HUES64 (cell line): ENCODE measurements at regions not wholly inside any gene's neighbourhood (a gene's known extent, or its start where the extent isn't known, plus 50 kb on each side); places are given as distances from the start of the nearest gene placed in this dataset.
"Not testable (repeated sequence)": the region's sequence is repeated elsewhere in the genome, so short reads cannot be mapped to it uniquely, and the experiment has no call there.

ENCODE experiments used
- H3K27ac ChIP-seq: 2 replicates; pipeline ENCODE4 v1.7.0; 2013; ENCODE audit warnings: low read depth, low read length, inconsistent platforms
- H3K27me3 ChIP-seq: 2 replicates; pipeline ENCODE4 v1.6.1; 2013; ENCODE audit warnings: mild to moderate bottlenecking, low read length; ENCODE audit not compliant: insufficient read depth
- H3K36me3 ChIP-seq: 2 replicates; pipeline ENCODE4 v1.6.1; 2013; ENCODE audit warnings: mild to moderate bottlenecking, low read length; ENCODE audit not compliant: insufficient read depth
- H3K4me1 ChIP-seq: 2 replicates; pipeline ENCODE4 v1.6.1; 2013; ENCODE audit warnings: mild to moderate bottlenecking, low read length, moderate library complexity; ENCODE audit not compliant: insufficient read depth
- H3K4me3 ChIP-seq: 2 replicates; pipeline ENCODE4 v1.5.1; 2013; ENCODE audit warnings: mild to moderate bottlenecking, low read length, moderate library complexity
- H3K9ac ChIP-seq: 2 replicates; pipeline ENCODE4 v1.6.1; 2013; ENCODE audit warnings: mild to moderate bottlenecking, low read depth, low read length
- H3K9me3 ChIP-seq: 2 replicates; pipeline ENCODE4 v1.6.1; 2013; ENCODE audit warnings: low read depth, low read length; ENCODE audit not compliant: insufficient read depth
- WGBS: fragments of 150-250, 120-280 bp; methylation state at CpG from one replicate; pipeline ENCODE4 v1.1.7; 2013; ENCODE audit warnings: missing lambda C conversion rate; 5-methylcytosine and 5-hydroxymethylcytosine counted together

GRCh38 chr3:163698221-163698620 is 1380.1 kb downstream of the SI start:
- WGBS = 75% methylated on average over 5 of the region's 5 CpGs
- not testable (repeated sequence) for H3K9me3 ChIP-seq, H3K27ac ChIP-seq

GRCh38 chr3:163692494-163692893 is 1385.8 kb downstream of the SI start:
- Histone ChIP-seq H3K36me3 (no peaks in the 10 kb centered on the region), H3K4me1 (no peaks in the 10 kb centered on the region), H3K9ac (no peak overlapping the region), H3K4me3 (no peak overlapping the region), H3K27me3 (no peaks in the 10 kb centered on the region), H3K27ac (no peak overlapping the region), H3K9me3 (peaks cover 26% of the 10 kb centered on the region)
- 95% methylated on average over 1 of the region's 1 CpG for WGBS

More at GRCh38 chr3:163698221-163698620, 1380.1 kb downstream of the SI start:
- H3K27me3 ChIP-seq, H3K4me1 ChIP-seq, H3K9ac ChIP-seq, H3K4me3 ChIP-seq, H3K36me3 ChIP-seq: not testable (repeated sequence)

GRCh38 chr3:163684651-163685050 is 1393.6 kb downstream of the SI start:
- H3K27me3 ChIP-seq = no peaks in the 10 kb centered on the region
- H3K4me1 ChIP-seq = no peaks in the 10 kb centered on the region
- H3K9me3 ChIP-seq = peaks cover 18% of the 10 kb centered on the region
- 94% methylated on average over 2 of the region's 2 CpGs for WGBS
- H3K27ac ChIP-seq = no peak overlapping the region
- H3K9ac ChIP-seq = no peak overlapping the region
- no peak overlapping the region for H3K4me3 ChIP-seq
- H3K36me3 ChIP-seq = no peaks in the 10 kb centered on the region

- no peak overlapping the region for H3K9ac ChIP-seq
- H3K36me3 ChIP-seq = no peaks in the 10 kb centered on the region
- no peak overlapping the region for H3K27ac ChIP-seq
- H3K4me1 ChIP-seq = no peaks in the 10 kb centered on the region
- H3K4me3 ChIP-seq = no peak overlapping the region
- H3K27me3 ChIP-seq = no peaks in the 10 kb centered on the region
- no peaks in the 10 kb centered on the region for H3K9me3 ChIP-seq
Measured at GRCh38 chr3:163672954-163673353, 1405.3 kb downstream of the SI start.

- 92% methylated on average over 3 of the region's 3 CpGs for WGBS
- Histone ChIP-seq H3K36me3 (no peaks in the 10 kb centered on the region), H3K4me3 (no peak overlapping the region), H3K9me3 (no peaks in the 10 kb centered on the region), H3K4me1 (no peaks in the 10 kb centered on the region), H3K27me3 (no peaks in the 10 kb centered on the region), H3K9ac (no peak overlapping the region), H3K27ac (no peak overlapping the region)
Measured at GRCh38 chr3:163671201-163671600, 1407.1 kb downstream of the SI start.

GRCh38 chr3:163664466-163664865 is 1413.8 kb downstream of the SI start:
- WGBS = 95% methylated on average over 2 of the region's 2 CpGs
- Histone ChIP-seq H3K27me3 (no peaks in the 10 kb centered on the region), H3K9ac (no peak overlapping the region), H3K9me3 (no peaks in the 10 kb centered on the region), H3K36me3 (no peaks in the 10 kb centered on the region), H3K4me3 (no peak overlapping the region), H3K27ac (no peak overlapping the region), H3K4me1 (no peaks in the 10 kb centered on the region)

GRCh38 chr3:163657088-163657487 is 1421.2 kb downstream of the SI start:
- Histone ChIP-seq H3K27ac (no peak overlapping the region), H3K4me1 (no peaks in the 10 kb centered on the region), H3K9ac (no peak overlapping the region), H3K36me3 (no peaks in the 10 kb centered on the region), H3K9me3 (no peaks in the 10 kb centered on the region), H3K27me3 (no peaks in the 10 kb centered on the region), H3K4me3 (no peak overlapping the region)
- WGBS = 100% methylated on average over 1 of the region's 2 CpGs

GRCh38 chr3:163655021-163655420 is 1423.3 kb downstream of the SI start:
- Histone ChIP-seq H3K9me3 (no peaks in the 10 kb centered on the region), H3K4me1 (no peaks in the 10 kb centered on the region), H3K4me3 (no peak overlapping the region), H3K36me3 (no peaks in the 10 kb centered on the region), H3K27me3 (no peaks in the 10 kb centered on the region), H3K27ac (no peak overlapping the region), H3K9ac (no peak overlapping the region)
- WGBS = 97% methylated on average over 11 of the region's 11 CpGs

- Histone ChIP-seq H3K27me3 (no peaks in the 10 kb centered on the region), H3K4me3 (no peak overlapping the region), H3K9ac (no peak overlapping the region), H3K36me3 (no peaks in the 10 kb centered on the region), H3K27ac (no peak overlapping the region), H3K4me1 (no peaks in the 10 kb centered on the region), H3K9me3 (no peaks in the 10 kb centered on the region)
- 100% methylated on average over 2 of the region's 3 CpGs for WGBS
Measured at GRCh38 chr3:163644172-163644571, 1434.1 kb downstream of the SI start.

- WGBS = 92% methylated on average over 5 of the region's 5 CpGs
- no peaks in the 10 kb centered on the region for H3K9me3 ChIP-seq
- no peak overlapping the region for H3K9ac ChIP-seq
- H3K27ac ChIP-seq = no peak overlapping the region
- H3K4me3 ChIP-seq = no peak overlapping the region
- H3K4me1 ChIP-seq = no peaks in the 10 kb centered on the region
- H3K27me3 ChIP-seq = no peaks in the 10 kb centered on the region
- H3K36me3 ChIP-seq = no peaks in the 10 kb centered on the region
Measured at GRCh38 chr3:163632722-163633121, 1445.6 kb downstream of the SI start.

GRCh38 chr3:163626753-163627152 is 1451.5 kb downstream of the SI start:
- H3K27me3 ChIP-seq = no peaks in the 10 kb centered on the region
- no peaks in the 10 kb centered on the region for H3K9me3 ChIP-seq
- no peak overlapping the region for H3K4me3 ChIP-seq
- no peaks in the 10 kb centered on the region for H3K36me3 ChIP-seq
- no peak overlapping the region for H3K27ac ChIP-seq
- H3K4me1 ChIP-seq = no peaks in the 10 kb centered on the region
- no peak overlapping the region for H3K9ac ChIP-seq
- WGBS = 97% methylated on average over 3 of the region's 3 CpGs

- no peaks in the 10 kb centered on the region for H3K36me3 ChIP-seq
- H3K9ac ChIP-seq = no peak overlapping the region
- no peak overlapping the region for H3K4me3 ChIP-seq
- no peak overlapping the region for H3K27ac ChIP-seq
- no peaks in the 10 kb centered on the region for H3K4me1 ChIP-seq
- no peaks in the 10 kb centered on the region for H3K9me3 ChIP-seq
- WGBS = 77% methylated on average over 3 of the region's 3 CpGs
- no peaks in the 10 kb centered on the region for H3K27me3 ChIP-seq
Measured at GRCh38 chr3:163622384-163622783, 1455.9 kb downstream of the SI start.
